ENCODE measurements at regions not wholly inside any gene's neighbourhood (a gene's known extent, or its start where the extent isn't known, plus 50 kb on each side); places are given as distances from the start of the nearest gene placed in this dataset.

DNA sequence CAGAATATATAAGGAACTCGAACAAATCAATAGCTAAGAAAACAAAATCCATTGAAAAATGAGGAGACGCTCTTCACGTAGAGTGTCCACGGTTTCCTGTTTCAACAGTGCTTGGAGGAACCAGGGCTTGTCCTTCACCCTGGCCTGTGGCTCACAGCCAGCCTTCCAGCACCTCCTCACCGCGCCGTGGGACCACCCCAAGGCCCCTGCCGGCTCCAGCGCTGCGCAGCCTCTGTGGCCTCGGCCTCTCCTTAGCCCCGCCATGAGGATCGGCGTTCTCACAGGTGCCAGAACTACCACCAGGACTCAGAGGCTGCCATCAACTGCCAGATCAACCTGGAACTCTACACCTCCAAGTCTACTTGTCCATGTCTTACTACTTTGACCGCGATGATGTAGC is 52.5 kb upstream of the CTSO start:
- H3K36me3 ChIP-seq (ENCODE audit: insufficient read depth, low read length) = no peaks in the 10 kb centered on the region
- no peaks in the 10 kb centered on the region for H4K20me1 ChIP-seq (ENCODE audit: insufficient read depth, low read length)
- H3K4me2 ChIP-seq (ENCODE audit: insufficient read depth, low read length) = no peak overlapping the region
- no peaks in the 10 kb centered on the region for H3K4me1 ChIP-seq (ENCODE audit: insufficient read depth, low read length)
- DNase-seq = no peak
- H3K79me2 ChIP-seq (ENCODE audit: insufficient read depth, low read length) = no peaks in the 10 kb centered on the region
- H3K9ac ChIP-seq (ENCODE audit: low read depth, low read length) = no peak overlapping the region
- no peak overlapping the region for H3K4me3 ChIP-seq (ENCODE audit: low read depth in 1 of 2, low read length in 2 of 2)
- ATAC-seq (ENCODE audit: insufficient read depth, low read depth) = no peak
- no peaks in the 10 kb centered on the region for H3K27me3 ChIP-seq (ENCODE audit: insufficient read depth, low read length, poor library complexity)
- H3K27ac ChIP-seq (ENCODE audit: low read length) = no peak overlapping the region
- TF ChIP-seq, protein P1, sequence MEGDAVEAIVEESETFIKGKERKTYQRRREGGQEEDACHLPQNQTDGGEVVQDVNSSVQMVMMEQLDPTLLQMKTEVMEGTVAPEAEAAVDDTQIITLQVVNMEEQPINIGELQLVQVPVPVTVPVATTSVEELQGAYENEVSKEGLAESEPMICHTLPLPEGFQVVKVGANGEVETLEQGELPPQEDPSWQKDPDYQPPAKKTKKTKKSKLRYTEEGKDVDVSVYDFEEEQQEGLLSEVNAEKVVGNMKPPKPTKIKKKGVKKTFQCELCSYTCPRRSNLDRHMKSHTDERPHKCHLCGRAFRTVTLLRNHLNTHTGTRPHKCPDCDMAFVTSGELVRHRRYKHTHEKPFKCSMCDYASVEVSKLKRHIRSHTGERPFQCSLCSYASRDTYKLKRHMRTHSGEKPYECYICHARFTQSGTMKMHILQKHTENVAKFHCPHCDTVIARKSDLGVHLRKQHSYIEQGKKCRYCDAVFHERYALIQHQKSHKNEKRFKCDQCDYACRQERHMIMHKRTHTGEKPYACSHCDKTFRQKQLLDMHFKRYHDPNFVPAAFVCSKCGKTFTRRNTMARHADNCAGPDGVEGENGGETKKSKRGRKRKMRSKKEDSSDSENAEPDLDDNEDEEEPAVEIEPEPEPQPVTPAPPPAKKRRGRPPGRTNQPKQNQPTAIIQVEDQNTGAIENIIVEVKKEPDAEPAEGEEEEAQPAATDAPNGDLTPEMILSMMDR (IDR thresholded peaks at IDR 0.05; ENCODE audit: borderline replicate concordance, extremely low read depth, low read length, poor library complexity, severe bottlenecking) = no peak
- no peaks in the 10 kb centered on the region for H3K9me3 ChIP-seq (ENCODE audit: insufficient read depth, low read length, severe bottlenecking)
- H2AFZ ChIP-seq (ENCODE audit: low read depth, low read length) = no peak overlapping the region
